H9 (cell line): ENCODE measurements at regions not wholly inside any gene's neighbourhood (a gene's known extent, or its start where the extent isn't known, plus 50 kb on each side); places are given as distances from the start of the nearest gene placed in this dataset.

Experiments used
- DNase-seq: peaks from one replicate; pipeline ENCODE4 v3.0.0-alpha.2; 2017
- H2AFZ ChIP-seq: one replicate; pipeline ENCODE4 v1.6.1; 2013; ENCODE audit warnings: mild to moderate bottlenecking, low read length, control low read depth, moderate library complexity
- H2AK5ac ChIP-seq: 2 replicates; pipeline ENCODE4 v1.6.1; 2013; ENCODE audit warnings: low read length, control low read depth, mixed read lengths; ENCODE audit not compliant: insufficient read length
- H2BK120ac ChIP-seq: one replicate; pipeline ENCODE4 v1.6.1; 2013; ENCODE audit warnings: low read depth, mild to moderate bottlenecking, low read length, control low read depth, inconsistent platforms; ENCODE audit not compliant: poor library complexity, severe bottlenecking
- H2BK12ac ChIP-seq: 2 replicates; pipeline ENCODE4 v1.6.1; 2013; ENCODE audit warnings: low read length, control low read depth, mixed read lengths, low read depth; ENCODE audit not compliant: insufficient read length
- H2BK15ac ChIP-seq: 2 replicates; pipeline ENCODE4 v1.6.1; 2013; ENCODE audit warnings: low read depth, low read length, control low read depth
- H2BK20ac ChIP-seq: one replicate; pipeline ENCODE4 v1.6.1; 2013; ENCODE audit warnings: low read depth, mild to moderate bottlenecking, low read length, control low read depth, inconsistent platforms; ENCODE audit not compliant: poor library complexity, severe bottlenecking
- H2BK5ac ChIP-seq: 2 replicates; pipeline ENCODE4 v1.6.1; 2013; ENCODE audit warnings: low read length, control low read depth, mixed read lengths; ENCODE audit not compliant: insufficient read length
- H3K14ac ChIP-seq: 2 replicates; pipeline ENCODE4 v1.6.1; 2013; ENCODE audit warnings: low read length, control low read depth; ENCODE audit not compliant: insufficient read depth
- H3K18ac ChIP-seq: 2 replicates; pipeline ENCODE4 v1.6.1; 2013; ENCODE audit warnings: low read depth, mild to moderate bottlenecking, mixed read lengths, low read length, control low read depth; ENCODE audit not compliant: insufficient read length
- H3K23ac ChIP-seq: 2 replicates; pipeline ENCODE4 v1.6.1; 2013; ENCODE audit warnings: low read length, control low read depth, mixed read lengths, low read depth; ENCODE audit not compliant: insufficient read length
- H3K23me2 ChIP-seq: 2 replicates; pipeline ENCODE4 v1.6.1; 2013; ENCODE audit warnings: low read depth, mild to moderate bottlenecking, mixed read lengths, low read length, control low read depth; ENCODE audit not compliant: insufficient read length, poor library complexity, severe bottlenecking
- H3K27ac ChIP-seq: 2 replicates; pipeline ENCODE4 v1.5.1; 2013; ENCODE audit warnings: low read length, control low read depth, mixed read lengths, low read depth; ENCODE audit not compliant: insufficient read length
- H3K27me3 ChIP-seq: 2 replicates; pipeline ENCODE4 v1.6.1; 2013; ENCODE audit warnings: low read length, control low read depth, inconsistent platforms; ENCODE audit not compliant: insufficient read depth
- H3K4ac ChIP-seq: 2 replicates; pipeline ENCODE4 v1.6.1; 2013; ENCODE audit warnings: low read depth, mild to moderate bottlenecking, control low read depth, inconsistent platforms, low read length, moderate library complexity
- H3K4me1 ChIP-seq: 2 replicates; pipeline ENCODE4 v1.6.1; 2013; ENCODE audit warnings: low read length, control low read depth, inconsistent platforms; ENCODE audit not compliant: insufficient read depth
- H3K4me2 ChIP-seq: 2 replicates; pipeline ENCODE4 v1.6.1; 2013; ENCODE audit warnings: low read length, control low read depth, mixed read lengths; ENCODE audit not compliant: insufficient read length, insufficient read depth
- H3K56ac ChIP-seq: 2 replicates; pipeline ENCODE4 v1.6.1; 2013; ENCODE audit warnings: low read depth, mild to moderate bottlenecking, mixed read lengths, low read length, control low read depth; ENCODE audit not compliant: insufficient read length
- H3K79me1 ChIP-seq: 2 replicates; pipeline ENCODE4 v1.6.1; 2013; ENCODE audit warnings: low read depth, mild to moderate bottlenecking, moderate library complexity, low read length, control low read depth, inconsistent platforms; ENCODE audit not compliant: insufficient read depth, poor library complexity, severe bottlenecking
- H3K79me2 ChIP-seq: 2 replicates; pipeline ENCODE4 v1.6.1; 2013; ENCODE audit warnings: low read length, control low read depth, inconsistent platforms; ENCODE audit not compliant: insufficient read depth
- H3K9ac ChIP-seq: 2 replicates; pipeline ENCODE4 v1.6.1; 2013; ENCODE audit warnings: low read length, control low read depth, mixed read lengths; ENCODE audit not compliant: insufficient read length; ENCODE audit errors: extremely low read depth
- H3K9me3 ChIP-seq: one replicate; pipeline ENCODE4 v1.6.1; 2013; ENCODE audit warnings: low read depth, low read length, inconsistent platforms; ENCODE audit not compliant: control insufficient read depth
- H3T11ph ChIP-seq: one replicate; pipeline ENCODE4 v1.6.1; 2013; ENCODE audit warnings: mild to moderate bottlenecking, low read length, control low read depth, inconsistent platforms
- H4K20me1 ChIP-seq: one replicate; pipeline ENCODE4 v1.6.1; 2013; ENCODE audit not compliant: control insufficient read depth, insufficient read length, insufficient read depth
- H4K5ac ChIP-seq: 2 replicates; pipeline ENCODE4 v1.6.1; 2013; ENCODE audit warnings: low read depth, mild to moderate bottlenecking, mixed read lengths, low read length, control low read depth; ENCODE audit not compliant: insufficient read length
- H4K8ac ChIP-seq: replicated peaks from 2 replicates; pipeline ENCODE4 v1.6.1; 2013; ENCODE audit warnings: low read length, control low read depth, mixed read lengths, low read depth; ENCODE audit not compliant: insufficient read length
- H4K91ac ChIP-seq: 2 replicates; pipeline ENCODE4 v1.6.1; 2013; ENCODE audit warnings: low read depth, mild to moderate bottlenecking, moderate library complexity, mixed read lengths, low read length, control low read depth; ENCODE audit not compliant: insufficient read length
- H3K27ac Mint-ChIP-seq, 3 experiments: 2 replicates in 2 of 3; 3 replicates in 1 of 3; pipeline ENCODE4 v1.8.0; 2020 to 2021; ENCODE audit warnings: mixed read lengths in 3 of 3, mild to moderate bottlenecking in 1 of 3, moderate library complexity in 1 of 3
- H3K27me3 Mint-ChIP-seq: 2 replicates; pipeline ENCODE4 v1.8.0; 2021; ENCODE audit warnings: low read depth, mild to moderate bottlenecking, moderate library complexity, mixed read lengths
- H3K36me3 Mint-ChIP-seq, 3 experiments: 2 replicates in 2 of 3; 3 replicates in 1 of 3; pipeline ENCODE4 v1.8.0; 2020 to 2021; ENCODE audit warnings: low read depth in 3 of 3, mixed read lengths in 3 of 3; ENCODE audit not compliant: insufficient read depth in 1 of 3
- H3K4me1 Mint-ChIP-seq, 2 experiments: 2 replicates each; pipeline ENCODE4 v1.8.0; 2020; ENCODE audit warnings: mixed read lengths in 2 of 2
- H3K4me3 Mint-ChIP-seq, 2 experiments: 2 replicates in 1 of 2; 3 replicates in 1 of 2; pipeline ENCODE4 v1.8.0; 2020 to 2021; ENCODE audit warnings: mild to moderate bottlenecking in 2 of 2, mixed read lengths in 2 of 2, moderate library complexity in 1 of 2
- H3K9me3 Mint-ChIP-seq, 2 experiments: 2 replicates in 1 of 2; 3 replicates in 1 of 2; pipeline ENCODE4 v1.8.0; 2020; ENCODE audit warnings: mild to moderate bottlenecking in 2 of 2, mixed read lengths in 2 of 2, moderate library complexity in 1 of 2
- WGBS: extraction: QIAGEN DNeasy Blood & Tissue Kit; methylation state at CpG from one replicate; pipeline ENCODE4 v1.1.7; 2013; ENCODE audit warnings: missing lambda C conversion rate, low lambda C conversion rate, mixed read lengths; ENCODE audit not compliant: insufficient read length; ENCODE audit errors: extremely low coverage; 5-methylcytosine and 5-hydroxymethylcytosine counted together
- TF ChIP-seq, protein P1 (sequence below): fragments of 200-600 bp; sonication (generic); conservative IDR thresholded peaks from 3 replicates; pipeline ENCODE4 v1.8.0; 2021; ENCODE audit warnings: antibody characterized with exemption, mild to moderate bottlenecking

GRCh38 chr22:44622147-44622427 is 79.9 kb upstream of the PRR5 start:
- no peak overlapping the region for H3K4me2 ChIP-seq
- H3K9me3 ChIP-seq = no peaks in the 10 kb centered on the region
- H2BK15ac ChIP-seq = no peak overlapping the region
- H3K4me3 Mint-ChIP-seq = no peak overlapping the region
- no peak overlapping the region for H3K27ac ChIP-seq
- no peak overlapping the region for H2BK20ac ChIP-seq
- no peak overlapping the region for H2BK12ac ChIP-seq
- WGBS = no CpG with 5 or more reads among the region's 8 CpGs
- H3K9me3 Mint-ChIP-seq = no peaks in the 10 kb centered on the region; a peak in 2 of 5 replicates
- TF ChIP-seq, protein P1, sequence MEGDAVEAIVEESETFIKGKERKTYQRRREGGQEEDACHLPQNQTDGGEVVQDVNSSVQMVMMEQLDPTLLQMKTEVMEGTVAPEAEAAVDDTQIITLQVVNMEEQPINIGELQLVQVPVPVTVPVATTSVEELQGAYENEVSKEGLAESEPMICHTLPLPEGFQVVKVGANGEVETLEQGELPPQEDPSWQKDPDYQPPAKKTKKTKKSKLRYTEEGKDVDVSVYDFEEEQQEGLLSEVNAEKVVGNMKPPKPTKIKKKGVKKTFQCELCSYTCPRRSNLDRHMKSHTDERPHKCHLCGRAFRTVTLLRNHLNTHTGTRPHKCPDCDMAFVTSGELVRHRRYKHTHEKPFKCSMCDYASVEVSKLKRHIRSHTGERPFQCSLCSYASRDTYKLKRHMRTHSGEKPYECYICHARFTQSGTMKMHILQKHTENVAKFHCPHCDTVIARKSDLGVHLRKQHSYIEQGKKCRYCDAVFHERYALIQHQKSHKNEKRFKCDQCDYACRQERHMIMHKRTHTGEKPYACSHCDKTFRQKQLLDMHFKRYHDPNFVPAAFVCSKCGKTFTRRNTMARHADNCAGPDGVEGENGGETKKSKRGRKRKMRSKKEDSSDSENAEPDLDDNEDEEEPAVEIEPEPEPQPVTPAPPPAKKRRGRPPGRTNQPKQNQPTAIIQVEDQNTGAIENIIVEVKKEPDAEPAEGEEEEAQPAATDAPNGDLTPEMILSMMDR = no peak
- no peaks in the 10 kb centered on the region for H3K79me2 ChIP-seq
- DNase-seq = peak; percentile 46
- peaks cover 15% of the 10 kb centered on the region for H3K27me3 Mint-ChIP-seq
- no peak overlapping the region for H4K8ac ChIP-seq
- peaks cover 2% of the 10 kb centered on the region for H4K20me1 ChIP-seq
- peaks cover 9% of the 10 kb centered on the region; the same call in 1 of the 2 replicates for H3K27me3 ChIP-seq
- H3T11ph ChIP-seq = no peak overlapping the region
- H3K4ac ChIP-seq = no peak overlapping the region
- no peak overlapping the region for H2BK5ac ChIP-seq
- no peak overlapping the region for H3K27ac Mint-ChIP-seq
- H3K4me1 ChIP-seq = no peaks in the 10 kb centered on the region
- H3K4me1 Mint-ChIP-seq = peaks cover 2 to 10% of the 10 kb centered on the region in 2 experiments; a peak in 3 of 4 replicates
- H2AFZ ChIP-seq = no peak overlapping the region
- H2AK5ac ChIP-seq = no peak overlapping the region
- H3K14ac ChIP-seq = no peak overlapping the region
- no peak overlapping the region for H3K56ac ChIP-seq
- no peaks in the 10 kb centered on the region for H3K36me3 Mint-ChIP-seq
- H4K5ac ChIP-seq = no peak overlapping the region
- no peak overlapping the region for H2BK120ac ChIP-seq
- H3K79me1 ChIP-seq = no peaks in the 10 kb centered on the region
- H3K9ac ChIP-seq = no peak overlapping the region
- H3K23ac ChIP-seq = no peak overlapping the region
- H3K23me2 ChIP-seq = no peaks in the 10 kb centered on the region
- H4K91ac ChIP-seq = no peak overlapping the region
- H3K18ac ChIP-seq = no peak overlapping the region
